ENCODE measurements at regions not wholly inside any gene's neighbourhood (a gene's known extent, or its start where the extent isn't known, plus 50 kb on each side); places are given as distances from the start of the nearest gene placed in this dataset.

GRCh38 chr6:11292594-11293236, 60.2 kb upstream of the NEDD9 start:
- FAIRE-seq: no peak

- no peak for FAIRE-seq
Measured at GRCh38 chr6:11292091-11292490, 59.6 kb upstream of the NEDD9 start.

- FAIRE-seq: no peak
Measured at GRCh38 chr6:11291582-11291981, 59.1 kb upstream of the NEDD9 start.

- FAIRE-seq: no peak
Measured at GRCh38 chr6:11290027-11290426, 57.6 kb upstream of the NEDD9 start.

GRCh38 chr6:11288065-11288464, 55.6 kb upstream of the NEDD9 start:
- no peak for FAIRE-seq

GRCh38 chr6:11284996-11285395, 52.5 kb upstream of the NEDD9 start:
- no peak for FAIRE-seq

- no peak for FAIRE-seq
Measured at GRCh38 chr6:11283629-11284028, 51.2 kb upstream of the NEDD9 start.

GRCh38 chr6:11282875-11283274, 50.4 kb upstream of the NEDD9 start:
- no peak for FAIRE-seq
